ENCODE measurements at regions not wholly inside any gene's neighbourhood (a gene's known extent, or its start where the extent isn't known, plus 50 kb on each side); places are given as distances from the start of the nearest gene placed in this dataset.

- TF ChIP-seq TOX (CRISPR knock-in tag; IDR thresholded peaks at IDR 0.05; ENCODE audit: borderline replicate concordance) (no peak), ZNF565 (CRISPR knock-in tag; conservative IDR thresholded peaks at IDR 0.05; ENCODE audit: low read depth) (no peak), BACH2 (CRISPR knock-in tag; IDR thresholded peaks at IDR 0.05; ENCODE audit: borderline replicate concordance) (no peak), POU6F1 (CRISPR knock-in tag; IDR thresholded peaks at IDR 0.05; ENCODE audit: borderline replicate concordance, low read depth) (no peak), ZFP3 (CRISPR knock-in tag; IDR thresholded peaks at IDR 0.05) (no peak), ZFP30 (CRISPR knock-in tag; IDR thresholded peaks at IDR 0.05) (no peak), ZNF70 (CRISPR knock-in tag; IDR thresholded peaks at IDR 0.05) (no peak), GLIS3 (CRISPR knock-in tag; IDR thresholded peaks at IDR 0.05) (no peak), CSDC2 (CRISPR knock-in tag; IDR thresholded peaks at IDR 0.05) (no peak), ZC3H10 (CRISPR knock-in tag; IDR thresholded peaks at IDR 0.05) (no peak), CSRNP3 (CRISPR knock-in tag; IDR thresholded peaks at IDR 0.05) (no peak), OSR1 (CRISPR knock-in tag; IDR thresholded peaks at IDR 0.05) (no peak), TCF4 (CRISPR knock-in tag; IDR thresholded peaks at IDR 0.05; ENCODE audit: borderline replicate concordance) (no peak), ESRRG (CRISPR knock-in tag; IDR thresholded peaks at IDR 0.05) (no peak), RARB (CRISPR knock-in tag; IDR thresholded peaks at IDR 0.05) (no peak), ZNF8 (CRISPR knock-in tag; IDR thresholded peaks at IDR 0.05) (no peak), CREB5 (CRISPR knock-in tag; IDR thresholded peaks at IDR 0.05; ENCODE audit: low read depth) (no peak), PPARA (CRISPR knock-in tag; IDR thresholded peaks at IDR 0.05; ENCODE audit: borderline replicate concordance) (no peak), ISL1 (CRISPR knock-in tag; IDR thresholded peaks at IDR 0.05) (no peak)
- TF ChIP-seq, protein P1, sequence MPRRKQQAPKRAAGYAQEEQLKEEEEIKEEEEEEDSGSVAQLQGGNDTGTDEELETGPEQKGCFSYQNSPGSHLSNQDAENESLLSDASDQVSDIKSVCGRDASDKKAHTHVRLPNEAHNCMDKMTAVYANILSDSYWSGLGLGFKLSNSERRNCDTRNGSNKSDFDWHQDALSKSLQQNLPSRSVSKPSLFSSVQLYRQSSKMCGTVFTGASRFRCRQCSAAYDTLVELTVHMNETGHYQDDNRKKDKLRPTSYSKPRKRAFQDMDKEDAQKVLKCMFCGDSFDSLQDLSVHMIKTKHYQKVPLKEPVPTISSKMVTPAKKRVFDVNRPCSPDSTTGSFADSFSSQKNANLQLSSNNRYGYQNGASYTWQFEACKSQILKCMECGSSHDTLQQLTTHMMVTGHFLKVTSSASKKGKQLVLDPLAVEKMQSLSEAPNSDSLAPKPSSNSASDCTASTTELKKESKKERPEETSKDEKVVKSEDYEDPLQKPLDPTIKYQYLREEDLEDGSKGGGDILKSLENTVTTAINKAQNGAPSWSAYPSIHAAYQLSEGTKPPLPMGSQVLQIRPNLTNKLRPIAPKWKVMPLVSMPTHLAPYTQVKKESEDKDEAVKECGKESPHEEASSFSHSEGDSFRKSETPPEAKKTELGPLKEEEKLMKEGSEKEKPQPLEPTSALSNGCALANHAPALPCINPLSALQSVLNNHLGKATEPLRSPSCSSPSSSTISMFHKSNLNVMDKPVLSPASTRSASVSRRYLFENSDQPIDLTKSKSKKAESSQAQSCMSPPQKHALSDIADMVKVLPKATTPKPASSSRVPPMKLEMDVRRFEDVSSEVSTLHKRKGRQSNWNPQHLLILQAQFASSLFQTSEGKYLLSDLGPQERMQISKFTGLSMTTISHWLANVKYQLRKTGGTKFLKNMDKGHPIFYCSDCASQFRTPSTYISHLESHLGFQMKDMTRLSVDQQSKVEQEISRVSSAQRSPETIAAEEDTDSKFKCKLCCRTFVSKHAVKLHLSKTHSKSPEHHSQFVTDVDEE (CRISPR knock-in tag; IDR thresholded peaks at IDR 0.05) = no peak
- ATAC-seq = no peak
These were observed 206.3 kb downstream of the RAP2A start for GRCh38 chr13:97640268-97640667.

- TF ChIP-seq CREB5 (CRISPR knock-in tag; IDR thresholded peaks at IDR 0.05; ENCODE audit: low read depth) (no peak), CSDC2 (CRISPR knock-in tag; IDR thresholded peaks at IDR 0.05) (no peak), RARB (CRISPR knock-in tag; IDR thresholded peaks at IDR 0.05) (no peak), POU6F1 (CRISPR knock-in tag; IDR thresholded peaks at IDR 0.05; ENCODE audit: borderline replicate concordance, low read depth) (no peak), BACH2 (CRISPR knock-in tag; IDR thresholded peaks at IDR 0.05; ENCODE audit: borderline replicate concordance) (no peak), ZFP3 (CRISPR knock-in tag; IDR thresholded peaks at IDR 0.05) (no peak), ESRRG (CRISPR knock-in tag; IDR thresholded peaks at IDR 0.05) (no peak), ARNTL (CRISPR knock-in tag; IDR thresholded peaks at IDR 0.05; ENCODE audit: borderline replicate concordance, low read depth) (no peak), GLIS3 (CRISPR knock-in tag; IDR thresholded peaks at IDR 0.05) (no peak), CSRNP3 (CRISPR knock-in tag; IDR thresholded peaks at IDR 0.05) (no peak)
- TF ChIP-seq, protein P2, sequence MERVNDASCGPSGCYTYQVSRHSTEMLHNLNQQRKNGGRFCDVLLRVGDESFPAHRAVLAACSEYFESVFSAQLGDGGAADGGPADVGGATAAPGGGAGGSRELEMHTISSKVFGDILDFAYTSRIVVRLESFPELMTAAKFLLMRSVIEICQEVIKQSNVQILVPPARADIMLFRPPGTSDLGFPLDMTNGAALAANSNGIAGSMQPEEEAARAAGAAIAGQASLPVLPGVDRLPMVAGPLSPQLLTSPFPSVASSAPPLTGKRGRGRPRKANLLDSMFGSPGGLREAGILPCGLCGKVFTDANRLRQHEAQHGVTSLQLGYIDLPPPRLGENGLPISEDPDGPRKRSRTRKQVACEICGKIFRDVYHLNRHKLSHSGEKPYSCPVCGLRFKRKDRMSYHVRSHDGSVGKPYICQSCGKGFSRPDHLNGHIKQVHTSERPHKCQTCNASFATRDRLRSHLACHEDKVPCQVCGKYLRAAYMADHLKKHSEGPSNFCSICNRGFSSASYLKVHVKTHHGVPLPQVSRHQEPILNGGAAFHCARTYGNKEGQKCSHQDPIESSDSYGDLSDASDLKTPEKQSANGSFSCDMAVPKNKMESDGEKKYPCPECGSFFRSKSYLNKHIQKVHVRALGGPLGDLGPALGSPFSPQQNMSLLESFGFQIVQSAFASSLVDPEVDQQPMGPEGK (CRISPR knock-in tag; IDR thresholded peaks at IDR 0.05; ENCODE audit: borderline replicate concordance) = no peak
- no peak for ATAC-seq
These were observed 214.4 kb downstream of the RAP2A start for GRCh38 chr13:97648171-97648880.

Data from SK-N-SH treated with all-trans-retinoic acid at 6 μM for 48 hours (cell line).